ENCODE measurements at regions not wholly inside any gene's neighbourhood (a gene's known extent, or its start where the extent isn't known, plus 50 kb on each side); places are given as distances from the start of the nearest gene placed in this dataset.

DNA sequence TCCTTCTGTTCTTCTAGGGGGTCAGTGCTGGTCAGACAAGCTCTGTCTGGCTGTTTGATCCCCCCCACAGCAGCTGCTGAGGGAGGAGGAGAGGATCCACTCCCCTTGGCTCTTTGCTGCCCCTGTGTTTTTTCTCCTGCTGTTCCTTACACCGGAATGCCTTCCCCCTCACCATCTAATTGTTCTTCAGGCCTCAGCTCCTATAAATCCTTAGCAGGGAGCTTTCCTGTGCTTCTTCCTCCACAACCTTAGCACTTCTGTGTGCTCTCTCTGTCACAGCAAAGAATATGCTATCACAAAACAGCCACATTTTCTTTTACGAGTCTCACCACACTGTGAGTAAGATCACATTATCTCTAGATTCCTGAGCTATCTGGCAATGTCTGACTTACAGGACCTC lies 196.6 kb downstream of the OTOR start:
- Mint-ChIP-seq H3K36me3 (ENCODE audit: low read depth) (peaks cover 5% of the 10 kb centered on the region; the same call in 1 of the 2 replicates), H3K4me1 (ENCODE audit: low read depth) (no peaks in the 10 kb centered on the region), H3K27ac (no peak overlapping the region), H3K27me3 (ENCODE audit: insufficient read depth) (no peaks in the 10 kb centered on the region), H3K9me3 (peaks cover 61% of the 10 kb centered on the region), H3K4me3 (no peak overlapping the region)
- TF ChIP-seq, protein P1, sequence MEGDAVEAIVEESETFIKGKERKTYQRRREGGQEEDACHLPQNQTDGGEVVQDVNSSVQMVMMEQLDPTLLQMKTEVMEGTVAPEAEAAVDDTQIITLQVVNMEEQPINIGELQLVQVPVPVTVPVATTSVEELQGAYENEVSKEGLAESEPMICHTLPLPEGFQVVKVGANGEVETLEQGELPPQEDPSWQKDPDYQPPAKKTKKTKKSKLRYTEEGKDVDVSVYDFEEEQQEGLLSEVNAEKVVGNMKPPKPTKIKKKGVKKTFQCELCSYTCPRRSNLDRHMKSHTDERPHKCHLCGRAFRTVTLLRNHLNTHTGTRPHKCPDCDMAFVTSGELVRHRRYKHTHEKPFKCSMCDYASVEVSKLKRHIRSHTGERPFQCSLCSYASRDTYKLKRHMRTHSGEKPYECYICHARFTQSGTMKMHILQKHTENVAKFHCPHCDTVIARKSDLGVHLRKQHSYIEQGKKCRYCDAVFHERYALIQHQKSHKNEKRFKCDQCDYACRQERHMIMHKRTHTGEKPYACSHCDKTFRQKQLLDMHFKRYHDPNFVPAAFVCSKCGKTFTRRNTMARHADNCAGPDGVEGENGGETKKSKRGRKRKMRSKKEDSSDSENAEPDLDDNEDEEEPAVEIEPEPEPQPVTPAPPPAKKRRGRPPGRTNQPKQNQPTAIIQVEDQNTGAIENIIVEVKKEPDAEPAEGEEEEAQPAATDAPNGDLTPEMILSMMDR (IDR thresholded peaks at IDR 0.05), result no peak
- DNase-seq, result no peak

DNA sequence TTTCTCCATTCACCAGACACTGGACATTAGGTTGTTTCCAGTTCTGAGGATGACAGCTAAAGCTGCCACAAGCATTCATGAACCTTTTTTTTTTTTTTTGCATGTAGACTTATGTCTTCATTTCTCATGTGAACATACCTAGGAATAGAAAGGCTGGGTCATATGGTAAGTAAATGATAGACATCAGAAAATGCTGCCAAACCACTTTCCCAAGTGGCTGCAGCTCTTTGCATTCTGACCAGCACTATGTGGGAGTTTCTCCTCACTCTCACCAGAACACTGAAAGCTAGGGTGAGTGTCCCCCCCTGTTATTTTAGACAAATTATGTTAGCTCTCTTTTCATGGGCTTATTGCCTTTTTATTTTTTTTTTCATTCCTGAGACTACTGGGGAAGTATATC lies 197.5 kb downstream of the OTOR start:
- Mint-ChIP-seq H3K9me3 (peaks cover 61% of the 10 kb centered on the region), H3K27ac (no peak overlapping the region), H3K27me3 (ENCODE audit: insufficient read depth) (no peaks in the 10 kb centered on the region), H3K4me1 (ENCODE audit: low read depth) (no peaks in the 10 kb centered on the region), H3K36me3 (ENCODE audit: low read depth) (peaks cover 5% of the 10 kb centered on the region; the same call in 1 of the 2 replicates), H3K4me3 (no peak overlapping the region)
- TF ChIP-seq, protein P1 (IDR thresholded peaks at IDR 0.05), result no peak
- no peak for DNase-seq

DNA sequence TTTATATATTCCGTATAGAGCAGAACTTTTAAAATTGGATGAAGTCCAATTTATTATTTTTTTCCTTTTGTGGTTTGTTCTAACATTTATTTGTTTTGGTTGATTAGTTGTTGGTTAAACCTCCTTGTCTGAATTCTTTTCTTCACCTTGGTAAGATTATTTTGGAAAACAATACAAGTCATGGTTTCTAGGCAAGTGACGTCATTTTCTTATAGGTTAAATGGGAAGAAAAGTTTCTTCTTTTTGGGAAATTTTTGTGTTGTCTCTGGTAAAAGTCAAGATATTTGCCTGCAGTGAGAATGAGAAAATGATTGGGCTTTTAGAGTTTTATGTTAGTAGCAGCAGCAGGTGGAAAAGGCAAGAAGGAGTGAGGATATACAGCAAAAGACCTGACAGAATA lies 197.9 kb downstream of the OTOR start:
- H3K4me1 Mint-ChIP-seq (ENCODE audit: low read depth), result no peaks in the 10 kb centered on the region
- H3K9me3 Mint-ChIP-seq, result peaks cover 61% of the 10 kb centered on the region
- H3K27ac Mint-ChIP-seq, result no peak overlapping the region
- DNase-seq, result no peak
- peaks cover 5% of the 10 kb centered on the region; the same call in 1 of the 2 replicates for H3K36me3 Mint-ChIP-seq (ENCODE audit: low read depth)
- no peak overlapping the region for H3K4me3 Mint-ChIP-seq
- H3K27me3 Mint-ChIP-seq (ENCODE audit: insufficient read depth), result no peaks in the 10 kb centered on the region
- TF ChIP-seq, protein P1 (IDR thresholded peaks at IDR 0.05), result no peak

DNA sequence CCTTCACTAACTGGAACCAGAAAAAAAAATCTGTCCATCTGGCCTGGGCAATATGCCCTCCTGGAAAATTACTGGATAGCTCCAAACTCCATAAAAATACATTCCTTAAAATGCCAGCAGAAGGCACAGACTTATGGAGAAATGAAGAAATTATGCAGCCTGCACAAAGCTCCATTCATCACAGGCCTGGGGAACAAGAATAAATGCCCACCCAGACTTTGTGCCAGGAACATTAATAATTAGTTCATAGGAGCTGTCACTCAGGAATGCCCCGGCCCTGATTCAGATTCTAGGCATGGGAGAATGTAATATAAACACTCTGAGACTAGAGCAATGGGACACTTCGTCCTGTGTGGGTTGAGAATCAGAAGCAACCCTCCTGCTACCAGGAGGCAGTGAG lies 199.3 kb downstream of the OTOR start:
- Mint-ChIP-seq H3K27ac (no peak overlapping the region), H3K4me3 (no peak overlapping the region), H3K27me3 (ENCODE audit: insufficient read depth) (no peaks in the 10 kb centered on the region), H3K36me3 (ENCODE audit: low read depth) (peaks cover 5% of the 10 kb centered on the region; the same call in 1 of the 2 replicates), H3K4me1 (ENCODE audit: low read depth) (no peaks in the 10 kb centered on the region), H3K9me3 (peaks cover 57% of the 10 kb centered on the region)
- TF ChIP-seq, protein P1 (IDR thresholded peaks at IDR 0.05), result no peak
- DNase-seq, result no peak

DNA sequence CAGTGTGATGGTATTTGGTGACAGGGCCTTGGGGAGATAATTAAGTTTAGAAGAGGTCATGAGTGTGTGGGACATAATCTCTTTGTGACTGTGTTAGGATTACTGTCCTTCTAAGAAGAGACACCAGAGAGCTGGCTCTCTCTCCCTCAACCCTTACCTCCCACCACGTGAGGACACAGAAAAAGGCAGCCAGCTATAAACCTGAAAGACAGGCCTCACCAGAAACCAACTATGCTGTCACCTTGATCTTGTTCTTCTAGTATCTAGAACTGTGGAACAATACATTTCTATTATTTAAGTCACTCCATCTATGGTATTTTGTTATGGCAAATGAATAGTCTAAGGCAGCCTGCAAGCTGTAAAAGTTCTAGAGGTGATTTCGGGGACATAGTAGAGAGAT lies 203.7 kb downstream of the OTOR start:
- Mint-ChIP-seq H3K36me3 (ENCODE audit: low read depth) (peaks cover 5% of the 10 kb centered on the region; the same call in 1 of the 2 replicates), H3K4me3 (no peak overlapping the region), H3K27me3 (ENCODE audit: insufficient read depth) (no peaks in the 10 kb centered on the region), H3K9me3 (peaks cover 46% of the 10 kb centered on the region), H3K27ac (no peak overlapping the region), H3K4me1 (ENCODE audit: low read depth) (no peaks in the 10 kb centered on the region)
- no peak for DNase-seq
- TF ChIP-seq, protein P1 (IDR thresholded peaks at IDR 0.05), result no peak

DNA sequence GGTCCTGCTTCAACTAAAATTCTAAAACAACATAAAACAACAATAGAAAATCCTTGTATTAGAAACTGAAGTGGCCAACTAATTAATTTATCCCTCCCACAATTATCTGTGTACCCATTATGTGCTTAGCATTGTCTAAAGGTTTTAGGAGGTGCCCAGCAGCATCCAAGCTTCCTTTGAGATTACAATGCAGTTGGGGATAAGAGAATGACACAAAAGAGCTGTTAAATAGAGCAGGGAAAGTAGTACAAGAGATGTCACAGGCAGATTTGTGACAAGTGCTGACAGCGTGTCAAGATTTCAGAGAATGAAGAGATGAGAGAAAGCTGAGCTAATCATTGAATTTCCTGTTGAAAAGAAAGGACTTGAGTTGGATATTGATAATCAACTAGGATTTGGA lies 204.8 kb downstream of the OTOR start:
- H3K4me3 Mint-ChIP-seq, result no peak overlapping the region
- no peaks in the 10 kb centered on the region for H3K27me3 Mint-ChIP-seq (ENCODE audit: insufficient read depth)
- DNase-seq, result no peak
- no peak overlapping the region for H3K27ac Mint-ChIP-seq
- H3K4me1 Mint-ChIP-seq (ENCODE audit: low read depth), result no peaks in the 10 kb centered on the region
- H3K36me3 Mint-ChIP-seq (ENCODE audit: low read depth), result peaks cover 2% of the 10 kb centered on the region; the same call in 1 of the 2 replicates
- peaks cover 52% of the 10 kb centered on the region for H3K9me3 Mint-ChIP-seq
- TF ChIP-seq, protein P1 (IDR thresholded peaks at IDR 0.05), result no peak

All from HFFc6 (cell line).